ENCODE measurements at regions not wholly inside any gene's neighbourhood (a gene's known extent, or its start where the extent isn't known, plus 50 kb on each side); places are given as distances from the start of the nearest gene placed in this dataset.

DNA sequence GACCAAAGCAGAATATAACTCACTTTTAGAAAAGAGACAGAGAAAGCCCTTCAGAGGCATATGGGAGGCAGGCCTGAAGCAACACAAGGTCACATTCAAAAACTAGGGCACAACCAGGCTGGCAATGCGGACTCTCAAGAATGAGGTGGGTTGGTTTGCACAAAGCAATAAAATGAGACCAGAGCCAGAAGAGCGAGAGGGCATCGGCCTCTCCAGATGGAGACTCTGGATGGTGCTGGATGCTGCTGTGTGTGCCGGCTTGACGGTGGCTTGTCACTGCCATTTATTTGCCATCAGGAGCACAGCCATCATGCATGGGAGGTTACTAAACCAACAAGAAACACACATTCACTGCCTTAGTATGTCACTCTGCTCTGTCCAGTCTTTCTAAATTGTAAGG is 649.4 kb downstream of the DIAPH3 start:
- TF ChIP-seq POLR2A (IDR thresholded peaks at IDR 0.05) (no peak), CTCF (IDR thresholded peaks at IDR 0.05) (no peak)
